ENCODE measurements at regions not wholly inside any gene's neighbourhood (a gene's known extent, or its start where the extent isn't known, plus 50 kb on each side); places are given as distances from the start of the nearest gene placed in this dataset.

DNA sequence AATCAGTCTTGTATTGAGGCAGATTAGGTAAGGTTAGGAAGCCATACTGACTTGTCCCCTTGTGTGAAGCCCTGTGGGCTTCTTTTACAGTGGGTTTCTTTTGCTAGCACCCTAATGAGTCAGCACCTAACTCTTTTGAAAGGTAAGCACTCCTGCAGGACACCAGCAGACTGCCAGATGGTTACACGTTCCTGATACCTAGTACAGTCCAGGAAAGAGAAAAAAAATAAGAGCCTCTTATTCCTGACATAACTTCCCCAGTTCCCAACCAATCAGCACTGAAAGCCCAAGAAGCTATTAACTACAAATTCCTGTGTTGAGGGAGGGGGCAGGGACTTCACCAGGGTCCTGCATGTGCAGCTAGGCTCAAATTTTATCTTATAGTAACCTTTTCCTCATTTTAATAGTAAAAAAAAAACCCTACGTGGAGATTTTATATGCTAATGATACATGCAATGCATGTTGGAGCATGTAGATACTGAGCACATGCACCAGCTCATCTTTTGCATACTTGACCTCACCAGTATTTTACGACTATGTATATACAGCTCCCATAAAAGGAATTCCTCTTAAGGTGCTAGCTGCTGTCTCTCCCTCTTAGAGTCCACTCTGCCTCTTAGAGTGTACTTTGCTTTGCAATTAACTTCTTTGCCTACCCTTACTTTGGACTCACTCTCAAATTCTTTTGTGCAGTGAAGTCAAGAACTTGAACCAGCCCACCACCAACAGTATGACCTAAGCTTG is 84.7 kb upstream of the RORB start:
- peaks cover 8% of the 10 kb centered on the region for H3K9me3 Mint-ChIP-seq
- ATAC-seq (ENCODE audit: poor library complexity) (no peak), DNase-seq (no peak)
- CTCF ChIA-PET: no interaction called here
- Histone ChIP-seq H3K27me3 (ENCODE audit: control insufficient read depth in 1 of 2, insufficient read depth in 2 of 2, low read length in 2 of 2) (no peaks in the 10 kb centered on the region), H3K9me3 (ENCODE audit: control insufficient read depth in 1 of 2, insufficient read depth in 1 of 2, low read length in 2 of 2) (no peaks in the 10 kb centered on the region), H3K36me3 (ENCODE audit: insufficient read depth, low read length) (no peaks in the 10 kb centered on the region), H3K4me1 (ENCODE audit: insufficient read depth, low read length) (no peaks in the 10 kb centered on the region), H3K4me3 (ENCODE audit: low read length) (no peak overlapping the region), H3K27ac (ENCODE audit: low read depth in 1 of 2, low read length in 2 of 2) (no peak overlapping the region)
- no peaks in the 10 kb centered on the region for H3K36me3 Mint-ChIP-seq (ENCODE audit: low read depth)
- no peak overlapping the region for H3K4me3 Mint-ChIP-seq
- no peaks in the 10 kb centered on the region for H3K27me3 Mint-ChIP-seq
- no peaks in the 10 kb centered on the region for H3K4me1 Mint-ChIP-seq (ENCODE audit: low read depth)
- H3K27ac Mint-ChIP-seq: no peak overlapping the region
- intact Hi-C loops (cut with DNase I, micrococcal nuclease): no loop called here
- TF ChIP-seq, protein P1, sequence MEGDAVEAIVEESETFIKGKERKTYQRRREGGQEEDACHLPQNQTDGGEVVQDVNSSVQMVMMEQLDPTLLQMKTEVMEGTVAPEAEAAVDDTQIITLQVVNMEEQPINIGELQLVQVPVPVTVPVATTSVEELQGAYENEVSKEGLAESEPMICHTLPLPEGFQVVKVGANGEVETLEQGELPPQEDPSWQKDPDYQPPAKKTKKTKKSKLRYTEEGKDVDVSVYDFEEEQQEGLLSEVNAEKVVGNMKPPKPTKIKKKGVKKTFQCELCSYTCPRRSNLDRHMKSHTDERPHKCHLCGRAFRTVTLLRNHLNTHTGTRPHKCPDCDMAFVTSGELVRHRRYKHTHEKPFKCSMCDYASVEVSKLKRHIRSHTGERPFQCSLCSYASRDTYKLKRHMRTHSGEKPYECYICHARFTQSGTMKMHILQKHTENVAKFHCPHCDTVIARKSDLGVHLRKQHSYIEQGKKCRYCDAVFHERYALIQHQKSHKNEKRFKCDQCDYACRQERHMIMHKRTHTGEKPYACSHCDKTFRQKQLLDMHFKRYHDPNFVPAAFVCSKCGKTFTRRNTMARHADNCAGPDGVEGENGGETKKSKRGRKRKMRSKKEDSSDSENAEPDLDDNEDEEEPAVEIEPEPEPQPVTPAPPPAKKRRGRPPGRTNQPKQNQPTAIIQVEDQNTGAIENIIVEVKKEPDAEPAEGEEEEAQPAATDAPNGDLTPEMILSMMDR (IDR thresholded peaks at IDR 0.05): no peak
- POLR2A ChIA-PET: no interaction called here

DNA sequence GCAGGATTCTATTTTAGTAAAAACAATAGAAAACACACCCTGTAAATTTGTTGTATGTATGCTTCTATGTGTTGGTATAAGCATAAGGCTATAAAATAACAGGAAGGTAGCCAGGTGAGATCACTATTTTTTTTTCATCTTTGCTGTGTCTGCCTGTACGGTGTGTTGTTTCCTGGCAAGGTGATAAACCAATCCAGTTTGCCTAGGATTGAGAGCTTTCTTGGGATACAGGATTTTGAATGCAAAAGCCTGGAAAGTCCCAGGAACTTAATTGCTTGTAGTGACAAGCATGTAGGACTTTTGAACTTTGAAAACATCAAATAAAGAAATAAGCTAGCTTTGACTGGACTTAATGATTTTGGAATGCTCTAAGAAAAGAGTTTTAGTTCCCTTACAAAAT is 83.3 kb upstream of the RORB start:
- no peaks in the 10 kb centered on the region for H3K27me3 Mint-ChIP-seq
- H3K4me1 Mint-ChIP-seq (ENCODE audit: low read depth): no peaks in the 10 kb centered on the region
- ChIA-PET CTCF (no interaction called here), POLR2A (no interaction called here)
- DNase-seq (no peak), ATAC-seq (ENCODE audit: poor library complexity) (no peak)
- TF ChIP-seq, protein P1 (IDR thresholded peaks at IDR 0.05): no peak
- no peak overlapping the region for H3K27ac Mint-ChIP-seq
- Histone ChIP-seq H3K27ac (ENCODE audit: low read depth in 1 of 2, low read length in 2 of 2) (no peak overlapping the region), H3K9me3 (ENCODE audit: control insufficient read depth in 1 of 2, insufficient read depth in 1 of 2, low read length in 2 of 2) (no peaks in the 10 kb centered on the region), H3K4me1 (ENCODE audit: insufficient read depth, low read length) (no peaks in the 10 kb centered on the region), H3K27me3 (ENCODE audit: control insufficient read depth in 1 of 2, insufficient read depth in 2 of 2, low read length in 2 of 2) (no peaks in the 10 kb centered on the region), H3K4me3 (ENCODE audit: low read length) (no peak overlapping the region), H3K36me3 (ENCODE audit: insufficient read depth, low read length) (no peaks in the 10 kb centered on the region)
- H3K4me3 Mint-ChIP-seq: no peak overlapping the region
- intact Hi-C loops (cut with DNase I, micrococcal nuclease): no loop called here
- no peaks in the 10 kb centered on the region for H3K36me3 Mint-ChIP-seq (ENCODE audit: low read depth)
- H3K9me3 Mint-ChIP-seq: peaks cover 6% of the 10 kb centered on the region

DNA sequence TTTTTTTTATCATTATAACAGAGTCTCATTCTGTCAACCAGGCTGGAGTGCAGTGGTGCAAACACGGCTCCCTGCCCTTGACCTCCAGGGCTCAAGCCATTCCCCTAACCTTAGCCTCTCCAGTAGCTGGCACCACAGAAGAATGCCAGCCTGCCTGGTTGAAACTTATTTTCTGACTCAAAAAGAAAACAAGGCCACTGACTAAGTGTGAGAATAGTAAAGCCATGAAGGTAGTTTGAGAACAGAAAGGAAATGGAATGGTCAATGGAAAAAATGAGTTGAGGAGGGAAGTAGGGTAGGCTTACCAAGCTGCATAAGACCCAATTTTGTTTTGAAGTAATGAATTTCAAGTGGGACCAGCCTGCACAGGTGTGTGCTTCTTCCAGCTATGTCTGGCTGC is 82.8 kb upstream of the RORB start:
- Mint-ChIP-seq H3K9me3 (peaks cover 6% of the 10 kb centered on the region), H3K4me1 (ENCODE audit: low read depth) (no peaks in the 10 kb centered on the region), H3K27me3 (no peaks in the 10 kb centered on the region)

More for the DNA sequence above, 82.8 kb upstream of the RORB start:
- ChIA-PET POLR2A (no interaction called here), CTCF (no interaction called here)
- DNase-seq (no peak), ATAC-seq (ENCODE audit: poor library complexity) (no peak)
- Mint-ChIP-seq H3K36me3 (ENCODE audit: low read depth) (no peaks in the 10 kb centered on the region), H3K27ac (no peak overlapping the region), H3K4me3 (no peak overlapping the region)
- TF ChIP-seq, protein P1 (IDR thresholded peaks at IDR 0.05): no peak
- intact Hi-C loops (cut with DNase I, micrococcal nuclease): no loop called here
- Histone ChIP-seq H3K4me1 (ENCODE audit: insufficient read depth, low read length) (no peaks in the 10 kb centered on the region), H3K36me3 (ENCODE audit: insufficient read depth, low read length) (no peaks in the 10 kb centered on the region), H3K4me3 (ENCODE audit: low read length) (no peak overlapping the region), H3K27ac (ENCODE audit: low read depth in 1 of 2, low read length in 2 of 2) (no peak overlapping the region), H3K27me3 (ENCODE audit: control insufficient read depth in 1 of 2, insufficient read depth in 2 of 2, low read length in 2 of 2) (no peaks in the 10 kb centered on the region), H3K9me3 (ENCODE audit: control insufficient read depth in 1 of 2, insufficient read depth in 1 of 2, low read length in 2 of 2) (no peaks in the 10 kb centered on the region)

All from CD4-positive, alpha-beta T cell (primary cell).